ENCODE measurements at regions not wholly inside any gene's neighbourhood (a gene's known extent, or its start where the extent isn't known, plus 50 kb on each side); places are given as distances from the start of the nearest gene placed in this dataset.
"Not testable (repeated sequence)": the region's sequence is repeated elsewhere in the genome, so short reads cannot be mapped to it uniquely, and the experiment has no call there.

DNA sequence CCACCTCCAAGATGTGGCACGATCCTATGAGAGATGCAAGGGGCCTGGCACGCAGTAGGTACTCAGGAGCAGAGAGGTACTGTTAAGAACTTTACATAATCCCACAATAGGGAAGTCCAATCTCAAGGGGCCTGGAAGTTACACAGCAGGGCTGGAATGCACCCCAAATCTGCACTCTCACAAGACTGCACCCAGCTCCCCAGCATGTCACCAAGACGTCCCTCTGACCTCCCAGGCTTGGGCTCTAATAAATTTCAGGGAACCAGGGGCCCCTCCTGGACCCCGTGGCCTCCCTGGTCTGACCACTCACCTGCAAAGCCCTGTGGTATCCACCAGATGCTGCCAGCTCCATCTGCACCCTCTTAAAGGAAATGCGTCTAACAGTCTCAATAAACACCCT, 94.9 kb downstream of the OAT start:
- Histone ChIP-seq H3K9me3 (ENCODE audit: control insufficient read depth, low read length) (no peaks in the 10 kb centered on the region), H3K4me1 (ENCODE audit: control insufficient read depth, insufficient read depth, low read length) (no peaks in the 10 kb centered on the region), H3K27ac (ENCODE audit: low read length) (no peak overlapping the region), H3K27me3 (ENCODE audit: control insufficient read depth, insufficient read depth) (no peaks in the 10 kb centered on the region), H3K4me3 (ENCODE audit: low read length) (no peak overlapping the region)
- DNase-seq = no peak
- no peak for ATAC-seq
- intact Hi-C loops (cut with DNase I) = no loop called here
- 73% methylated on average over 5 of the region's 5 CpGs for WGBS

DNA sequence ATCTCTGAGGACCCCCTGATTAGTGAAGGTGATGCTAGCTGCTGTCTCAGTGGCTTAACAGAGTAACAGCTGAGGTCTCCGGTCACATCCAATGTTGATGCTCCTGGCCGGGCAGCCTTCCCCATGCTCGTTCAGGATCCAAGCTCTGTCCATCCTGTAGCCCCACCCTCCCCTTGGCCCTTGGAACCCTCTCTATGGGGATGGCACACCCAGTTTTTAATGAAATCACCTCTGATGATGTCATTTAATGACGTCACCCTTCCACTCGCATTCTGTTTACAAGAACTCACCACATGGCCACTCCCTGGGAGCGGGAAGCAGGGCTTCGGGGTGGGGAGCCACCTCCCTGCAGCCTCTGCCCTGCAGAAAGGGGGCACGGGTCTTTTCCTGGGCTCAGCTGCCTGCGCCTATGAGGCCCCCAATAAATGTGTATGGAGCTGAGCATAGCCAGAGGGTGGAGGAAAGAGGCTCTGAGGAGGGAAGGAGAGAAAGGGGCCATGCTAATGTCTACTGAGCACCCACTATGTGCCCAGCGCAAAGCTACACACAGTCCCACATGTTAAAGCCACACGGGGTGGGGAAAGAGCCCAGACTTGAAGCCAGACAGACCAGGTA, 95.5 kb downstream of the OAT start:
- H3K4me1 ChIP-seq (ENCODE audit: control insufficient read depth, insufficient read depth, low read length) = no peaks in the 10 kb centered on the region
- WGBS = 64% methylated on average over 11 of the region's 11 CpGs
- intact Hi-C loops (cut with DNase I) = no loop called here
- no peaks in the 10 kb centered on the region for H3K27me3 ChIP-seq (ENCODE audit: control insufficient read depth, insufficient read depth)
- H3K27ac ChIP-seq (ENCODE audit: low read length) = no peak overlapping the region
- ATAC-seq = no peak
- H3K9me3 ChIP-seq (ENCODE audit: control insufficient read depth, low read length) = no peaks in the 10 kb centered on the region
- no peak overlapping the region for H3K4me3 ChIP-seq (ENCODE audit: low read length)
- no peak for DNase-seq

DNA sequence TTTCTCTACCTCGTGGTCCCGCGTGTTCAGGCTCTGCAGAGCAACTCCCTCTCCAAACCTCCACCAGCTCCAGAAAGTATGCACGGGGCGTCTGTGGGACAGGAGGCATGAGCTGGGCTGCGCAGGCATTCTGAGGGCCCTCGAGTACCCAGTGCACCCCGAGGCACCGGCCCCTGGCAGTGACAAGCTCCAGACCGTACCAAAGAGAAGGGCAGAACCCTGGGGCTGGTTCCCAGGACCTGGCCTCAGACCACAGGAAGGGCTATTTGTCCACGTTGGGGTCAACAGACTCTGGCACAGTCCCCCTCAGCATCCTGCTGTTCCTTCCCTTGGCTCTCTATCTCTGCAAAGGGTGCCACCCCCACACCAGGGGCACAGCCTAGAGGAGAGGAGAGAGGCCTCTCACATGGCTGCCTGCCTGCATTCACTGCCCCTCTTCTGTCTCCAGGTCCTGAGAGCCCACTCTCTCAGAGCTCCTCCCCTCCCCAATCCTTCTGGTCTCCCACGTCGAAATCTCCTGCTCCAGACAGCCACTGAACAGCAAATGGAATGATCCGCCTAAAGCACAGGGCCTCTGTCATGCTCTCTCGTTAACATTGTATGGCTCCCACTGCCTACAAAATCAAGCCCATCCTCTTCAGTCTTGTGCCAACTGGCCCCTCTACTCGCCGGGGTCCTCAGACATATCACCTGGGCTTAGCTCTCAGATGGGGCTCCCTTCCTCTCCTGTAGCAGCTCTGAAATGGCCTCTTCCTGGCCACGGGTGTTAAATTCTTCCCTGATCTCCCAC, 96.3 kb downstream of the OAT start:
- no peak overlapping the region for H3K27ac ChIP-seq (ENCODE audit: low read length)
- H3K9me3 ChIP-seq (ENCODE audit: control insufficient read depth, low read length) = no peaks in the 10 kb centered on the region
- DNase-seq = no peak
- H3K4me3 ChIP-seq (ENCODE audit: low read length) = no peak overlapping the region
- 71% methylated on average over 18 of the region's 18 CpGs for WGBS
- H3K27me3 ChIP-seq (ENCODE audit: control insufficient read depth, insufficient read depth) = no peaks in the 10 kb centered on the region
- H3K4me1 ChIP-seq (ENCODE audit: control insufficient read depth, insufficient read depth, low read length) = no peaks in the 10 kb centered on the region
- intact Hi-C loops (cut with DNase I) = no loop called here
- no peak for ATAC-seq

DNA sequence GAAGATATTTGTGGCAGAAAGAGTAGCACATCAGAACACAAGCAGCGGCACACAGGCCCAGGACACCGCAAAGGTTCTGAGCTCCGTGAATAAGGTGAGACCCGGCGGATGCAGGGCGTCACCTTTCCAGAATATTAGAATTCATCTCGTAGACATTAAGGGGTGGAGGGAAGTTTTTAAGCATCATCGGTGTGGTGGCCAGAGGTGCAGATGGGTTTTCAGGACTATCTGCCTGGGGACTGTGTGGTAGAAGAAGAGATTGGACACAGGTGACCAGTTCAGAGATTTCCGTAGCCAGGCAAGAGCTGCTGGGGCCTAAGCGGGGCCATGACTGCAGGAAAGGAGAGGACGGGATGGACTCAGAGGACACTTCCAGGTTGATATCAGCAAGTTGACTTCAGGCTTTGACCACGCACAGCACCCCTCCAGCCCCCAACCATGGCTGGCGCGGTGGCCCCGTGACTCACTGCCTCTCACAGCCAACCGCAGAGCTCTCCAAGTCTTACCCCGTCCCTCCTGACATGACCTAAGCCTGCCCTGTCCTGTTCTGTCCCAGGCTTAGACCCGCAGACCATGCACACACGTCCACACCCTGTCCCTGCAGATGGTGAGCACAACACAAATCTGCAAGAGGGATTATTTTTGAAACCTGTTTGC, 97.2 kb downstream of the OAT start:
- intact Hi-C loops (cut with DNase I) = no loop called here
- no peak overlapping the region for H3K27ac ChIP-seq (ENCODE audit: low read length)
- no peaks in the 10 kb centered on the region for H3K4me1 ChIP-seq (ENCODE audit: control insufficient read depth, insufficient read depth, low read length)
- 93% methylated on average over 19 of the region's 19 CpGs for WGBS
- no peaks in the 10 kb centered on the region for H3K9me3 ChIP-seq (ENCODE audit: control insufficient read depth, low read length)
- DNase-seq (no peak), ATAC-seq (no peak)
- no peak overlapping the region for H3K4me3 ChIP-seq (ENCODE audit: low read length)
- H3K27me3 ChIP-seq (ENCODE audit: control insufficient read depth, insufficient read depth) = no peaks in the 10 kb centered on the region

- H3K9me3 ChIP-seq (ENCODE audit: control insufficient read depth, low read length) = no peaks in the 10 kb centered on the region
- WGBS = 90% methylated on average over 15 of the region's 15 CpGs
- H3K4me1 ChIP-seq (ENCODE audit: control insufficient read depth, insufficient read depth, low read length) = no peaks in the 10 kb centered on the region
- intact Hi-C loops (cut with DNase I) = no loop called here
- ATAC-seq = no peak
- no peak for DNase-seq
- H3K4me3 ChIP-seq (ENCODE audit: low read length) = no peak overlapping the region
- H3K27me3 ChIP-seq (ENCODE audit: control insufficient read depth, insufficient read depth) = no peaks in the 10 kb centered on the region
- no peak overlapping the region for H3K27ac ChIP-seq (ENCODE audit: low read length)
These were observed 97.8 kb downstream of the OAT start for GRCh38 chr10:124320778-124321432.

- DNase-seq (no peak), ATAC-seq (no peak)
- Histone ChIP-seq H3K4me3 (ENCODE audit: low read length) (no peak overlapping the region), H3K27ac (ENCODE audit: low read length) (no peak overlapping the region), H3K9me3 (ENCODE audit: control insufficient read depth, low read length) (no peaks in the 10 kb centered on the region), H3K27me3 (ENCODE audit: control insufficient read depth, insufficient read depth) (no peaks in the 10 kb centered on the region), H3K4me1 (ENCODE audit: control insufficient read depth, insufficient read depth, low read length) (no peaks in the 10 kb centered on the region)
- 90% methylated on average over 3 of the region's 3 CpGs for WGBS
- intact Hi-C loops (cut with DNase I) = no loop called here
These were observed 98.8 kb downstream of the OAT start for GRCh38 chr10:124319926-124320391.

- H3K27me3 ChIP-seq (ENCODE audit: control insufficient read depth, insufficient read depth); H3K9me3 ChIP-seq (ENCODE audit: control insufficient read depth, low read length); H3K4me1 ChIP-seq (ENCODE audit: control insufficient read depth, insufficient read depth, low read length); H3K27ac ChIP-seq (ENCODE audit: low read length); H3K4me3 ChIP-seq (ENCODE audit: low read length); intact Hi-C loops (cut with DNase I); DNase-seq; ATAC-seq: not testable (repeated sequence)
These were observed 99.2 kb downstream of the OAT start for GRCh38 chr10:124319520-124319919.

DNA sequence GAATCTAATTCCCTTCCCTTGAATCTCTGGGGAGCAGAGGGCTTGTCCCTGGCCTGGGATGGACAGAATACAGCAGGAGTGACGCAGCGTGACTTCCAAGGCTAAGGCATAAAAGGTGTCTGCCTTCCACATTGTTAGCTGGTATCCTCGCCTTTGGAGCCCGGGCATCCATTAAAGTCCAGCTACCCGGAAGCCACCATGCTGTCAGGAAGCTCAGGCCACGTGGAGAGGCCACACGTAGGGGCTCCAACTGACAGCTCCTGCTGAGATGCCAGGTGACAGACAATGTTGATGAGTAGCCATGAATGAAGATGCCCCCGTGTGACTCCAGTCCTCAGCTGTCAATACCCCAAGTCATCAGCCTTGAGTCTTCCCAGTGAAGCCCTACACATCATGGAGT, 99.9 kb downstream of the OAT start:
- Histone ChIP-seq H3K4me1 (ENCODE audit: control insufficient read depth, insufficient read depth, low read length) (no peaks in the 10 kb centered on the region), H3K4me3 (ENCODE audit: low read length) (no peak overlapping the region), H3K27me3 (ENCODE audit: control insufficient read depth, insufficient read depth) (no peaks in the 10 kb centered on the region), H3K27ac (ENCODE audit: low read length) (no peak overlapping the region), H3K9me3 (ENCODE audit: control insufficient read depth, low read length) (no peaks in the 10 kb centered on the region)
- DNase-seq = no peak
- intact Hi-C loops (cut with DNase I) = no loop called here
- WGBS = 86% methylated on average over 8 of the region's 8 CpGs
- ATAC-seq = no peak

- 80% methylated on average over 15 of the region's 15 CpGs for WGBS
- no peaks in the 10 kb centered on the region for H3K9me3 ChIP-seq (ENCODE audit: control insufficient read depth, low read length)
- no peaks in the 10 kb centered on the region for H3K27me3 ChIP-seq (ENCODE audit: control insufficient read depth, insufficient read depth)
- H3K27ac ChIP-seq (ENCODE audit: low read length) = no peak overlapping the region
- no peak for ATAC-seq
- no peak overlapping the region for H3K4me3 ChIP-seq (ENCODE audit: low read length)
- no peaks in the 10 kb centered on the region for H3K4me1 ChIP-seq (ENCODE audit: control insufficient read depth, insufficient read depth, low read length)
- DNase-seq = no peak
- intact Hi-C loops (cut with DNase I) = no loop called here
These were observed 100.6 kb downstream of the OAT start for GRCh38 chr10:124318076-124318475.

GRCh38 chr10:124316326-124316725, 102.4 kb downstream of the OAT start:
- Histone ChIP-seq H3K4me1 (ENCODE audit: control insufficient read depth, insufficient read depth, low read length) (no peaks in the 10 kb centered on the region), H3K9me3 (ENCODE audit: control insufficient read depth, low read length) (no peaks in the 10 kb centered on the region), H3K27ac (ENCODE audit: low read length) (no peak overlapping the region), H3K27me3 (ENCODE audit: control insufficient read depth, insufficient read depth) (no peaks in the 10 kb centered on the region), H3K4me3 (ENCODE audit: low read length) (no peak overlapping the region)
- intact Hi-C loops (cut with DNase I) = no loop called here
- ATAC-seq = no peak
- WGBS = 81% methylated on average over 4 of the region's 4 CpGs
- DNase-seq = no peak
